ENCODE measurements at regions not wholly inside any gene's neighbourhood (a gene's known extent, or its start where the extent isn't known, plus 50 kb on each side); places are given as distances from the start of the nearest gene placed in this dataset.

GRCh38 chr15:27627623-27628022 lies 471.5 kb downstream of the OCA2 start:
- TF ChIP-seq CTCF (IDR thresholded peaks at IDR 0.05; ENCODE audit: low read length) (no peak), EZH2 (IDR thresholded peaks at IDR 0.05; ENCODE audit: borderline replicate concordance, low read length) (no peak)
